ENCODE measurements at regions not wholly inside any gene's neighbourhood (a gene's known extent, or its start where the extent isn't known, plus 50 kb on each side); places are given as distances from the start of the nearest gene placed in this dataset.

DNA sequence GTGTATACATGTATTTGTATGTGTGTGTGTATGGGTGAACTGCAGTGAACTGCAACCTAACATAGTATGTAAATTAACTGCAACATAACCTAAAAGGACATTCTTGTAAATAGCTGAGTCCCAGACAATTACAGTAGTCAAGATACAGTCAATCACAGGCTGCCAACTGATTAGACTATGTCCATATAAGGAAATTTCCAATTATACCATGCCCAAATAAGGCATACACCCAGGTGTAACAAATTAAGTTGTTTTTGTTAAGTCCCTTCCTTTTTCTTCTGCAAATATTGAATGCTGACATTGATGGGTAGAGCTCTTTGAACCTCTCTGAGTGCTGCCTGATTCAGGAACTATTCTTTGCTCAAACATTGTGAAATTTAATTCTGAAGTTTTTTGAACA, 594.6 kb upstream of the FAM174A start:
- H3K9ac ChIP-seq (ENCODE audit: low read depth in 1 of 3, low read length in 3 of 3): no peak overlapping the region
- no peaks in the 10 kb centered on the region for H3K4me1 ChIP-seq (ENCODE audit: control insufficient read depth in 3 of 3, insufficient read depth in 3 of 3, low read length in 3 of 3)
- no peaks in the 10 kb centered on the region for H3K36me3 ChIP-seq (ENCODE audit: control insufficient read depth in 3 of 3, insufficient read depth in 3 of 3, low read length in 3 of 3)
- no peaks in the 10 kb centered on the region for H3K27me3 ChIP-seq (ENCODE audit: control insufficient read depth in 3 of 3, insufficient read depth in 3 of 3, low read length in 3 of 3)
- no peak overlapping the region for H3K27ac ChIP-seq (ENCODE audit: low read depth, low read length)
- no peak overlapping the region for H3K4me3 ChIP-seq (ENCODE audit: low read length in 3 of 3)
- no peaks in the 10 kb centered on the region for H3K9me3 ChIP-seq (ENCODE audit: control insufficient read depth in 3 of 3, low read length in 3 of 3)

DNA sequence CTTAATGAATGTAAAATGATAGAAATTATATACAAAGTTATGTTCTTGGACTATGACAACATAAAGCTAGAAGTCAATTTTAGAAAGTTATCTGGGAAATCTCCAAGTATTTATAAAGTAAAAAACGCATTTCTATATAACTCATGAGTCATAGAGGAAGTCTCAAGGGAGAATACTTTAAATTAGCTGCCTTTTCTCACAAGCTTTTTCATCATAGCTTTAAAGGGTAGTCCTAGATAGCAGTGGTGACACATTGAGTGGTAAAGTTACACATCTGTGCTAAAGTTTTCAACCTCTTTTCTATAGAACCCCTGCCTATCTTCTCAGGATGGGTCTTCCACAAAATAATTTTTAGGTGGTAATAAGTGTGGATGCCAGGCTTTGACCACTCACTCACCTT, 598.3 kb upstream of the FAM174A start:
- Histone ChIP-seq H3K27me3 (ENCODE audit: control insufficient read depth in 3 of 3, insufficient read depth in 3 of 3, low read length in 3 of 3) (no peaks in the 10 kb centered on the region), H3K4me3 (ENCODE audit: low read length in 3 of 3) (no peak overlapping the region), H3K9me3 (ENCODE audit: control insufficient read depth in 3 of 3, low read length in 3 of 3) (no peaks in the 10 kb centered on the region), H3K4me1 (ENCODE audit: control insufficient read depth in 3 of 3, insufficient read depth in 3 of 3, low read length in 3 of 3) (no peaks in the 10 kb centered on the region), H3K27ac (ENCODE audit: low read depth, low read length) (no peak overlapping the region), H3K9ac (ENCODE audit: low read depth in 1 of 3, low read length in 3 of 3) (no peak overlapping the region), H3K36me3 (ENCODE audit: control insufficient read depth in 3 of 3, insufficient read depth in 3 of 3, low read length in 3 of 3) (no peaks in the 10 kb centered on the region)

DNA sequence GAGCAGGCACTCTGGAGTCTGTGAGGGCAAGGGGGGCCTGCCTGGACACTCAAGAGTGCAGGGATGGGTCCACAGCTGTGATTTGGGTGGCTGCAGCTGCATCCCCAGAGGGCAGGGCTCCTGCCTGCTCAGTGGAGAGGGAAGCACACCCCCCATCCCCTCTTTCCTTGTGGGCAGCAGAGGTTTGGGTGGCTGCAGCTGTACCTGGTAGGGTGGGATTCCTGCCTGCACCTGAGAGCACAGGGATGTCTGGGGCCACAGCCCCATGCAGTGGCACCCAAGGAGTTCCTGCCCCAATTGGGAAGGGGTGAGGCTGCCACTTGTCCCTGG, 605.4 kb upstream of the FAM174A start:
- H3K36me3 ChIP-seq (ENCODE audit: control insufficient read depth in 3 of 3, insufficient read depth in 3 of 3, low read length in 3 of 3): no peaks in the 10 kb centered on the region

DNA sequence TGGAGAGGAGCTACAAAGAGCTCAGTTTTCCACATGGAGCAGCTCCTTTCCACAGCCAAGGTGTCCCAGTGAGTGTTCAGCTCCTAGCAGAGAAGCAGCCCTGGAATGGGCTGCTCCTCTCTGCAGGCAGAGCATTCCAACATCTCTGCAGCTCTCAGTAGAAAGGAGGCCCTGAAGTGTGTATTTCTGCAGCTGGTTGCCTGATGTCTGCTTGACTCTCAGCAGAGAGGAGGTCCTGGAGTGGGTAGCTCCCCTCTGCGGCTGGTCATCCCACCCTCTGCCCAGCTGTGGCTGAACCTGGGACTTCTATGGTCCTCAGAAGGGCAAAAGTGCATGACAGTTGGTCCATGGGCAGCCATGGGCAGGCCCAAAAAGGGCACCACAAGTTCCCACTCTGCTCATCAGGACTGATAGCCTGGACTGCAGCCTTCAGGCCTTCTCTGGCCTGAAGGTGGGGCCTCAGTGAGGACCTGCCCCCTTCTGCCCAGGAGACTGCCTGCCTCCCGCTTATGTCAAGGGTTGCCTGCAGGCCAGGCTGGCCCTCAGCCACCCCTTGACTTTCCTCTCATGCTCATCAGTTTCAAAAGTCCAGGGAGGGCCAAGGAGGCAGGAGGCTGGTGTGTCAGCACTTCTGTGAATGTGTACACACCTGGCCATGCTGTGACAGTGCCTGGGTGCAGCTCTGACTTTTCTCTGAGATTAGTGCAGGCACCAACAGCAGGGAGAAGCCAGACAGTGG, 605.9 kb upstream of the FAM174A start:
- Histone ChIP-seq H3K36me3 (ENCODE audit: control insufficient read depth in 3 of 3, insufficient read depth in 3 of 3, low read length in 3 of 3) (no peaks in the 10 kb centered on the region), H3K4me3 (ENCODE audit: low read length in 3 of 3) (no peak overlapping the region), H3K27me3 (ENCODE audit: control insufficient read depth in 3 of 3, insufficient read depth in 3 of 3, low read length in 3 of 3) (no peaks in the 10 kb centered on the region), H3K4me1 (ENCODE audit: control insufficient read depth in 3 of 3, insufficient read depth in 3 of 3, low read length in 3 of 3) (no peaks in the 10 kb centered on the region), H3K9ac (ENCODE audit: low read depth in 1 of 3, low read length in 3 of 3) (no peak overlapping the region), H3K27ac (ENCODE audit: low read depth, low read length) (no peak overlapping the region), H3K9me3 (ENCODE audit: control insufficient read depth in 3 of 3, low read length in 3 of 3) (no peaks in the 10 kb centered on the region)

More for the DNA sequence above, 605.4 kb upstream of the FAM174A start:
- Histone ChIP-seq H3K9me3 (ENCODE audit: control insufficient read depth in 3 of 3, low read length in 3 of 3) (no peaks in the 10 kb centered on the region), H3K4me3 (ENCODE audit: low read length in 3 of 3) (no peak overlapping the region), H3K9ac (ENCODE audit: low read depth in 1 of 3, low read length in 3 of 3) (no peak overlapping the region), H3K27me3 (ENCODE audit: control insufficient read depth in 3 of 3, insufficient read depth in 3 of 3, low read length in 3 of 3) (no peaks in the 10 kb centered on the region), H3K4me1 (ENCODE audit: control insufficient read depth in 3 of 3, insufficient read depth in 3 of 3, low read length in 3 of 3) (no peaks in the 10 kb centered on the region), H3K27ac (ENCODE audit: low read depth, low read length) (no peak overlapping the region)

DNA sequence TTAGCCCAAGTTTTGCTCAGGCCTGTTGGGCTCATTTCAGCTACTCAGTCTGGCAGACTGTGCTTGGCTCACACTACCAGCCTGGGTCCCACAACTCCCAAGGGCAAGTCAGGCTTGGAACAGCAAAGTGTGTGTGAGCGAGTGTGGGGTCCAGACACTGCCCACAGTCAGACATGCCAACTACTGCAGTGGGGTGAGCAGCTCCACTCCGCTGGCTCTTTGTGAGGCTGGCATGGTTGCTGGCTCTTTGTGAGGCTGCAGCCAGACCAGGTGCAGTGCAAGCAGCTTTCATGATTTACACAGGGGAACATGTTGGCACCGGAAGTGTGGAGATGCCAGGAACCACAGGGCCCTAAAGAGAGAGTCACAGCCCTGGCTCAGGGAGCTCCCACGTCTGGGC, 606.7 kb upstream of the FAM174A start:
- Histone ChIP-seq H3K27ac (ENCODE audit: low read depth, low read length) (no peak overlapping the region), H3K36me3 (ENCODE audit: control insufficient read depth in 3 of 3, insufficient read depth in 3 of 3, low read length in 3 of 3) (no peaks in the 10 kb centered on the region), H3K9ac (ENCODE audit: low read depth in 1 of 3, low read length in 3 of 3) (no peak overlapping the region), H3K9me3 (ENCODE audit: control insufficient read depth in 3 of 3, low read length in 3 of 3) (no peaks in the 10 kb centered on the region), H3K4me1 (ENCODE audit: control insufficient read depth in 3 of 3, insufficient read depth in 3 of 3, low read length in 3 of 3) (no peaks in the 10 kb centered on the region), H3K4me3 (ENCODE audit: low read length in 3 of 3) (no peak overlapping the region), H3K27me3 (ENCODE audit: control insufficient read depth in 3 of 3, insufficient read depth in 3 of 3, low read length in 3 of 3) (no peaks in the 10 kb centered on the region)

DNA sequence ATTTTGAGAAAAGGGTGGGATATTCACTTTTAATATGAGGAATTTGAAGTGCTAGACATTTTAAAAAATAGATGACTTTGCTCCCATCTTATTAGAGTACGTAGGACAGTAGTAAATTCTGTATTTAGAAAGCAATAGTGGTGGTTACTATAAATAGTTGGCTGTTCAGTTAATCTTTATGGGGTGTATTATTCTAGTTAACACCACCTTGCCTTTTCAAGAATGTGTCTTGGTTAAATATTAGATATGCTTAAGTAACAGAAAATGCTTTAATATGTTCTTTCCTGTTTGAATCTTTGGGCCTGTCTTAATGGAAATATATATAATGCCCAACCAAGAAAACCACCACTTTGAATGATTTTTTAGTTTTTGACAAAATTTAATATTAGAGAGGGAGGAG, 608.7 kb upstream of the FAM174A start:
- H3K9me3 ChIP-seq (ENCODE audit: control insufficient read depth in 3 of 3, low read length in 3 of 3): no peaks in the 10 kb centered on the region
- H3K36me3 ChIP-seq (ENCODE audit: control insufficient read depth in 3 of 3, insufficient read depth in 3 of 3, low read length in 3 of 3): no peaks in the 10 kb centered on the region
- H3K4me1 ChIP-seq (ENCODE audit: control insufficient read depth in 3 of 3, insufficient read depth in 3 of 3, low read length in 3 of 3): no peaks in the 10 kb centered on the region
- no peak overlapping the region for H3K27ac ChIP-seq (ENCODE audit: low read depth, low read length)
- H3K9ac ChIP-seq (ENCODE audit: low read depth in 1 of 3, low read length in 3 of 3): no peak overlapping the region
- H3K27me3 ChIP-seq (ENCODE audit: control insufficient read depth in 3 of 3, insufficient read depth in 3 of 3, low read length in 3 of 3): no peaks in the 10 kb centered on the region
- H3K4me3 ChIP-seq (ENCODE audit: low read length in 3 of 3): no peak overlapping the region

DNA sequence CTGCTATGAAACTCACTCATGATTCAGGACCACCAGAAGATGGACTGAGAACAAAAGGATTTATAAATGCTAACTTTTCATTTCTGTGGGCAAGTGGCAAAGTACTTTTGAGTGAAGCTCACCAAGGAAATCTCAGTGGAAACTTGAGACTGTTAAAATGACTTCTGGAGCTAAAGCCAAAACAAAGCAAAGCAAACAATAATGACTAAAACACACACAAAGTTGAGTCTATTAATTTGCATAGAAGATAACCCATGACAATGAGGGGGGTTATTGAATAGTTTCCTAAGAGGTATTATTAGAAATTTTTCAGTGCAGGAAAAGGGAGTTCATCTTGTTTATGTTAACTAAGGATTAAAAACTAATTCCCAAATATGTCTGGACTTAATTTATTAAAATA, 612.8 kb upstream of the FAM174A start:
- Histone ChIP-seq H3K27me3 (ENCODE audit: control insufficient read depth in 3 of 3, insufficient read depth in 3 of 3, low read length in 3 of 3) (no peaks in the 10 kb centered on the region), H3K27ac (ENCODE audit: low read depth, low read length) (no peak overlapping the region), H3K9me3 (ENCODE audit: control insufficient read depth in 3 of 3, low read length in 3 of 3) (no peaks in the 10 kb centered on the region), H3K4me3 (ENCODE audit: low read length in 3 of 3) (no peak overlapping the region), H3K9ac (ENCODE audit: low read depth in 1 of 3, low read length in 3 of 3) (no peak overlapping the region), H3K4me1 (ENCODE audit: control insufficient read depth in 3 of 3, insufficient read depth in 3 of 3, low read length in 3 of 3) (no peaks in the 10 kb centered on the region), H3K36me3 (ENCODE audit: control insufficient read depth in 3 of 3, insufficient read depth in 3 of 3, low read length in 3 of 3) (no peaks in the 10 kb centered on the region)

DNA sequence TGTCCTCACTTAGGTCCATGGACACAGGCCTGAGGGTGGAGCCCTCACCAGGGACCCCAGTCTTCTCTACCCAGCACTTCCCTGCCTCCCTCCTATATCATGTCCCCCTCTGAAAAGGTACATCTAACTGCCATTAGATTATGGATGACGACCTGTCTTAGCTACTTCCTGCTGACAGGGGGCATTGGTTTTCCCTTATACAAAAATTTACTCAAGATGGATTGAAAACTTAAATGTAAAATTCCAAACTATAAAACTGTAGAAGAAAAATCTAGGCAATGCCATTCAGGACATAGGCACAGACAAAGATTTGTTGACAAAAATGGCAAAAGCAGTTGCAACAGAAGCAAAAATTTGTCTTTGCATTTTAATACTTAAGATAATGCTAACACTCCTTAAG, 623.2 kb upstream of the FAM174A start:
- Histone ChIP-seq H3K27me3 (ENCODE audit: control insufficient read depth in 3 of 3, insufficient read depth in 3 of 3, low read length in 3 of 3) (no peaks in the 10 kb centered on the region), H3K4me3 (ENCODE audit: low read length in 3 of 3) (no peak overlapping the region), H3K27ac (ENCODE audit: low read depth, low read length) (no peak overlapping the region), H3K4me1 (ENCODE audit: control insufficient read depth in 3 of 3, insufficient read depth in 3 of 3, low read length in 3 of 3) (no peaks in the 10 kb centered on the region), H3K9me3 (ENCODE audit: control insufficient read depth in 3 of 3, low read length in 3 of 3) (no peaks in the 10 kb centered on the region), H3K9ac (ENCODE audit: low read depth in 1 of 3, low read length in 3 of 3) (no peak overlapping the region), H3K36me3 (ENCODE audit: control insufficient read depth in 3 of 3, insufficient read depth in 3 of 3, low read length in 3 of 3) (no peaks in the 10 kb centered on the region)

DNA sequence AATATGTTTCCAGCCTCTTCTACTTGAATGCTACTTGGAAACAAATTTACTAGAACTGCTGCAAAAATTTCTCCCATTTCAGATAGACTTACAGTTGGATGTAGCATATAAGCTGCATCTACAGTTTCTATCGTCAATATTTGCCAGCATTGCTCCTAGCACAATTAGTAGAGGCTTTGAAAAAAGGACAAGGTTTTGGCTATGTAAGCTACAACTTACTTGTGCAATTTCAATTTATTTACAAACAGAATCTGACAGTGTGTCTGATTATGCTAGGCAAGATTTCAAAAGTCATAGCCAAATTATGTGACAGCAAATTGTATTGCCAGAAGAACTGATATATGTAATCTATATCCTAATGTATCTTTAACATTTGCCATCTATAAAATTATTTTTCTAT, 628.4 kb upstream of the FAM174A start:
- Histone ChIP-seq H3K9ac (ENCODE audit: low read depth in 1 of 3, low read length in 3 of 3) (no peak overlapping the region), H3K27ac (ENCODE audit: low read depth, low read length) (no peak overlapping the region), H3K4me3 (ENCODE audit: low read length in 3 of 3) (no peak overlapping the region), H3K9me3 (ENCODE audit: control insufficient read depth in 3 of 3, low read length in 3 of 3) (no peaks in the 10 kb centered on the region), H3K27me3 (ENCODE audit: control insufficient read depth in 3 of 3, insufficient read depth in 3 of 3, low read length in 3 of 3) (no peaks in the 10 kb centered on the region), H3K36me3 (ENCODE audit: control insufficient read depth in 3 of 3, insufficient read depth in 3 of 3, low read length in 3 of 3) (no peaks in the 10 kb centered on the region), H3K4me1 (ENCODE audit: control insufficient read depth in 3 of 3, insufficient read depth in 3 of 3, low read length in 3 of 3) (no peaks in the 10 kb centered on the region)

DNA sequence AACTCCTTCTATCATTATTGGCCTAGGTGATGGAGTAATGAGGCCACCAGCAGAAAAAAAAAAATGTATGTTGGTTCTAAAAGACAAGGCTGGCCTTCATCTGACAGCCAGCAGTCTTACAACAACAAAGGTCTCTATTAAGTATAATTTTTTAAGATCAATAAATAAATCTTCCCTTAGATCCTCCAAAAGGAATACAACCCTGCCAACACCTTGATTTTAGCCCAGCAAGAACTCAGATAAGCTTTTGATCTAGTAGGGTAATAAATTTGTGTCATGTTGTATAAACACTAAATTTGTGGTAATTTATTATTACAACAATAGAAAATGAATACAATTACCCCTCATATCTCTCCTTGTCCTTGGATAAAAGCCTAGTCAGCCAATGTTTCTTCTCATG, 633.2 kb upstream of the FAM174A start:
- Histone ChIP-seq H3K9ac (ENCODE audit: low read depth in 1 of 3, low read length in 3 of 3) (no peak overlapping the region), H3K36me3 (ENCODE audit: control insufficient read depth in 3 of 3, insufficient read depth in 3 of 3, low read length in 3 of 3) (no peaks in the 10 kb centered on the region), H3K27me3 (ENCODE audit: control insufficient read depth in 3 of 3, insufficient read depth in 3 of 3, low read length in 3 of 3) (no peaks in the 10 kb centered on the region), H3K4me1 (ENCODE audit: control insufficient read depth in 3 of 3, insufficient read depth in 3 of 3, low read length in 3 of 3) (no peaks in the 10 kb centered on the region), H3K4me3 (ENCODE audit: low read length in 3 of 3) (no peak overlapping the region), H3K9me3 (ENCODE audit: control insufficient read depth in 3 of 3, low read length in 3 of 3) (peaks cover 0 to 2% (median 0%) of the 10 kb centered on the region in 3 donors), H3K27ac (ENCODE audit: low read depth, low read length) (no peak overlapping the region)
